GM23248 (cell line): ENCODE measurements at regions not wholly inside any gene's neighbourhood (a gene's known extent, or its start where the extent isn't known, plus 50 kb on each side); places are given as distances from the start of the nearest gene placed in this dataset.

Experiments used
- EZH2 ChIP-seq: fragments of 200-600 bp; sonication (generic); IDR thresholded peaks from 2 replicates; pipeline ENCODE4 v1.6.1; 2018; ENCODE audit warnings: antibody characterized with exemption, mild to moderate bottlenecking; ENCODE audit not compliant: insufficient read depth, poor library complexity, severe bottlenecking
- EZH2phosphoT487 ChIP-seq: fragments of 200-600 bp; sonication (generic); IDR thresholded peaks from 2 replicates; pipeline ENCODE4 v1.6.1; 2018; ENCODE audit warnings: antibody characterized with exemption, moderate library complexity, mild to moderate bottlenecking, low read depth; ENCODE audit not compliant: insufficient read depth

DNA sequence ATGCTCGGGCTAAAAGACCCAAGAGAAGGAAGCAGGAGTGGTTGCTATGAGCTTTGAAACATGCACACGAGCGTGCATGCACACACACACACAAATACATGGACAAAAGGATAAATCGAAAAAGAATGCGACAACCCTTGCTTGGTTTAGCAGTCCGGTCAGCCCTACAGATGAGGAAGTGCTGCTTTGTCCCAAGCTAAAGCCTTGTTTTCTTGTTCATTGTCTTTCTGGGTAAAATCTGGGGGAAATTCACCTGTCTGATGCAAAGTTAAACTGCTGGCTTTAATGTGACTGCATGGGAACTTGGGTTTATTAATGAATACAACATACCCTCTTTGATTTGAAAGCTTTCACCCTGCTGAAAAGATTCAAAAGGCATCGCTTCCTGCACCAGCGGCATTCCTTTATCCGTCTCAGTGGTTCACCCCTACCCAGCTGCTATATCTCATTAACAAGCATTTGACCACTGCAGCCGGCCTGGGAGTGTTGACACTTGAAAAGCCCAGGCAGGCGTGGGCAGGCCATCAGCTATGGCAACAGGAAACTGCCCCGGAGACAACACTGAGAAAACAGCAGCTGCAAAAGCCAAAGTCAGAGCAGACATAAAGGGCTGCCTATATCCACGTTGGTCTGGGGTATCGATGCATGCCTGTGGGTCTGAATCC, 301.7 kb downstream of the NDFIP2 start:
- TF ChIP-seq EZH2 (no peak), EZH2phosphoT487 (no peak)
